ENCODE measurements at regions not wholly inside any gene's neighbourhood (a gene's known extent, or its start where the extent isn't known, plus 50 kb on each side); places are given as distances from the start of the nearest gene placed in this dataset.

GRCh38 chr20:58073945-58074856 lies 154.3 kb downstream of the ANKRD60 start:
- no peak overlapping the region for H3K9ac ChIP-seq (replicated peaks in 1 of 4; ENCODE audit: extremely low read depth in 1 of 4, low read depth in 3 of 4, low read length in 3 of 4)
- no peak overlapping the region for H2AFZ ChIP-seq (ENCODE audit: low read length)
- no peak overlapping the region for H2BK20ac ChIP-seq (ENCODE audit: low read length)
- H3K27ac ChIP-seq (ENCODE audit: low read depth, low read length), result no peak overlapping the region
- FAIRE-seq (no peak), DNase-seq (ENCODE audit: low read depth in 1 of 2, low spot score in 2 of 2) (peak in 1 of 2 experiments; percentile 28)
- no peak overlapping the region for H4K8ac ChIP-seq (ENCODE audit: extremely low read depth, insufficient read depth, low read length)
- H3K79me2 ChIP-seq (ENCODE audit: control insufficient read depth in 1 of 2, insufficient read depth in 2 of 2, low read length in 2 of 2), result no peaks in the 10 kb centered on the region
- no peaks in the 10 kb centered on the region; a peak in 1 of 7 replicates for H3K4me1 ChIP-seq (replicated peaks in 1 of 4; ENCODE audit: control insufficient read depth in 3 of 4, insufficient read depth in 4 of 4, low read length in 3 of 4)
- no peaks in the 10 kb centered on the region for H3K36me3 ChIP-seq (ENCODE audit: control insufficient read depth in 2 of 4, insufficient read depth in 4 of 4, low read length in 3 of 4)
- no peak overlapping the region for H4K91ac ChIP-seq (replicated peaks; ENCODE audit: insufficient read length, low read length)
- no peak overlapping the region for H3K14ac ChIP-seq (ENCODE audit: insufficient read length)
- no peak overlapping the region for H2AK5ac ChIP-seq (ENCODE audit: low read depth, low read length)
- no peak overlapping the region for H3K4me2 ChIP-seq (ENCODE audit: insufficient read depth in 1 of 2, low read depth in 2 of 2, low read length in 2 of 2)
- H2BK120ac ChIP-seq (replicated peaks; ENCODE audit: low read depth, low read length), result no peak overlapping the region
- CTCF ChIA-PET (ENCODE audit: partially characterized antibody), result interaction anchor here (1.1 to 6.5 kb wide), 3 partner anchors 13 to 106 kb away, joined by 3 to 36 read pairs (median 3); no protein-coding TSS in a partner anchor
- no peak overlapping the region for H2BK5ac ChIP-seq (ENCODE audit: low read depth, low read length)
- H2BK12ac ChIP-seq (ENCODE audit: low read depth, low read length), result no peak overlapping the region
- no peak overlapping the region for H3K56ac ChIP-seq (replicated peaks; ENCODE audit: insufficient read length, low read depth, low read length)
- POLR2A ChIA-PET (ENCODE audit: partially characterized antibody), result no interaction called here
- no peak overlapping the region for H3K4me3 ChIP-seq (ENCODE audit: extremely low read depth in 1 of 4, insufficient read depth in 2 of 4, low read depth in 3 of 4, low read length in 4 of 4)
- no peak overlapping the region for H3K23ac ChIP-seq (ENCODE audit: insufficient read length)
- TF ChIP-seq SRF (IDR thresholded peaks at IDR 0.05; ENCODE audit: low read depth, low read length) (no peak), CTBP2 (IDR thresholded peaks at IDR 0.05; ENCODE audit: borderline replicate concordance, insufficient read depth, insufficient read length, low read length) (no peak), JUN (IDR thresholded peaks at IDR 0.05; ENCODE audit: low read depth, low read length) (no peak), MAFK (IDR thresholded peaks at IDR 0.05; ENCODE audit: low read depth, low read length) (no peak), EZH2 (IDR thresholded peaks at IDR 0.05; ENCODE audit: low read depth, low read length, severe bottlenecking) (no peak), HDAC2 (IDR thresholded peaks at IDR 0.05; ENCODE audit: borderline replicate concordance in 1 of 2, low read depth in 2 of 2, low read length in 2 of 2) (no peak), TCF12 (IDR thresholded peaks at IDR 0.05; ENCODE audit: low read depth, low read length) (no peak), EGR1 (IDR thresholded peaks at IDR 0.05; ENCODE audit: borderline replicate concordance, low read depth, low read length) (no peak), BRCA1 (IDR thresholded peaks at IDR 0.05; ENCODE audit: low read depth, low read length) (no peak), RAD21 (IDR thresholded peaks at IDR 0.05 in 1 of 2, conservative IDR thresholded peaks at IDR 0.05 in 1 of 2; ENCODE audit: low read depth in 2 of 2, low read length in 2 of 2) (no peak), SAP30 (IDR thresholded peaks at IDR 0.05; ENCODE audit: insufficient read depth, insufficient replicate concordance, low read length) (no peak), CEBPB (IDR thresholded peaks at IDR 0.05; ENCODE audit: low read depth, low read length) (no peak)
- no peaks in the 10 kb centered on the region for H4K20me1 ChIP-seq (replicated peaks in 1 of 2; ENCODE audit: control insufficient read depth in 1 of 2, insufficient read depth in 2 of 2, low read length in 2 of 2)
- WGBS, 2 experiments (ENCODE audit: extremely low coverage in 1 of 2, insufficient coverage in 1 of 2, insufficient read length in 1 of 2, insufficient replicate concordance in 2 of 2, low coverage in 1 of 2, low lambda C conversion rate in 2 of 2, missing lambda C conversion rate in 1 of 2), result 89% methylated on average over 10 of the region's 10 CpGs; no CpG with 5 or more reads in 1 of the 2 experiments
- H3K23me2 ChIP-seq (ENCODE audit: low read depth, low read length), result no peaks in the 10 kb centered on the region
- H3K9me3 ChIP-seq (ENCODE audit: insufficient read depth in 2 of 2, low read depth in 1 of 2, low read length in 1 of 2), result no peaks in the 10 kb centered on the region
- H3K27me3 ChIP-seq (replicated peaks in 1 of 4; ENCODE audit: control insufficient read depth in 3 of 4, extremely low read depth in 1 of 4, insufficient read depth in 3 of 4, low read length in 3 of 4), result no peaks in the 10 kb centered on the region
- no peak overlapping the region for H4K5ac ChIP-seq (ENCODE audit: insufficient read length, low read depth, low read length)
- H3K18ac ChIP-seq (ENCODE audit: extremely low read depth, low read length), result no peak overlapping the region
- H3K4ac ChIP-seq (replicated peaks; ENCODE audit: insufficient read length, low read depth, low read length), result no peak overlapping the region
- H2BK15ac ChIP-seq (ENCODE audit: low read length), result no peak overlapping the region
- H3K79me1 ChIP-seq (ENCODE audit: low read depth, low read length), result no peaks in the 10 kb centered on the region

Data from H1 (cell line).